GM21825 (cell line): ENCODE measurements at regions not wholly inside any gene's neighbourhood (a gene's known extent, or its start where the extent isn't known, plus 50 kb on each side); places are given as distances from the start of the nearest gene placed in this dataset.

Source experiments
- ATAC-seq: cut with Tn5 transposase; IDR thresholded peaks from one replicate; pipeline ENCODE4 v1.9.1; 2021; ENCODE audit warnings: mild to moderate bottlenecking, moderate library complexity; ENCODE audit not compliant: unreplicated experiment

- ATAC-seq: no peak
These were observed 1537.2 kb downstream of the UQCRFS1 start for GRCh38 chr19:27675771-27676170.

DNA sequence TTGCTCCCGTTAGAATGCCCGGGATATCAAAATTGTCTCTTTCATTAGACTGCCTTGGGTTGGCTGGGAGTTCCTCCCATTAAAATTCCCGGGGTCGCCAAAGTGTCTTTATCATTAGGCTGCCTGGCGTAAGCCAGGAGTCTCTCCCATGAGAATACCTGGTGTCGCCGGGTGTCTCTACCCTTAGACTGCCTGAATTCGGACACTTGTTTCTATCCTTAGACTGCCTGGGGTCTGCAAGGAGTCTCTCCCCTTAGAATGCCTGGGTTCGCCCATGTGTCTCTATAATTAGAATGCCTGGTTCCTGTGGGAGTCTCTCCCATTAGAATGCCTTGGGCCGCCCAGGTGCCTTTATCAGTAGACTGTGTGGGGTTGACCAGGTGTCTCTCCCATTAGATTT, 1538.2 kb downstream of the UQCRFS1 start:
- ATAC-seq: no peak

DNA sequence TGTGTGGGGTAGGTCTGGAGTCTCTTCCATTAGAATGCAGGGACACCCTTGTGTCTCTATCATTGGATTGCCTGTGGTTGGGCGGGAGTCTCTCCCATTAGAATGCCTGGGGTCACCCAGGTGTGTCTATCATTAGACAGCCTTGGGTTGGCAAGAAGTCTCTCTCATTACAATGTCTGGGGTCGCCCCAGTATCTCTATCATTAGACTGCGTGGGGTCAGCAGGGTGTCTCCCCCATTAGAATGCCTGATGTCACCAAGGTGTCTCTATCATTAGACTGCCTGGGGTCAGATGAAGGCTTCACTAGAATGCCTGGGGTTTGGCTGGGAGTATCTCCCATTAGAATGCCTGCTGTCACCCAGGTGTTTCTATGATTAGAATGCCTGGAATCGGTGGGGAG, 1539.0 kb downstream of the UQCRFS1 start:
- ATAC-seq: no peak

DNA sequence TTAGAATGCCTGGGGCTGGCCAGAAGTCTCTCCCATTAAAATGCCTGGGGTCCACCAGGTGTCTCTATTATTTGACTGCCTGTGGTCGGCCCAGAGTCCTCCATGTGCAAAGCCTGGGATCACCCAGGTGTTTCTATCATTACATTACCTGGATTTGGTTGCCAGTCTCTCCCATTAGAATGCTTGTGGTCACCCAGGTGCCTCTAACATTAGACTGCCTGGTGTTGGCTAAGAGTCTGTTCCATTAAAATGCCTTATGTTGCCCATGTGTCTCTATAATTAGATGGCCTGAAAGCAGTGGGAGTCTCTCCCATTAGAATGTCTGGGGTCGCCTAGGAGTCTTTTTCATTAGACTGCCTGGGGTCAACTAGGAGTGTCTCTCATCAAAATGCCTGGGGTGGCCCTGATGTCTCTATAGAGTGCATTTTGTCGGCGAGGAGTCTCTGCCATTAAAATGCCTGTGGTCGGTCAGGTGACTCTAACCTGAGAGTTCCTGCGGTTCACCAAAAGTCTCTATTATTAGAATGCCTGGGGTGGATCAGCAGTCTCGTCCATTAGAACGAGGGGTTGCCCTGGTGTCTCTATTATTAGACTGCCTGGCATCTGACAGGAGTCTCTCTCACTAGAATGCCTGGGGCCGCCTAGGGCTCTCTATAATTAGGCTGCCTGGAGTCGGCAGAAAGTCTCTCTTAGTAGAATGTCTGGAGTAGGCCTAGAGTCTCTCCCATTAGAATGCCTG, 1540.5 kb downstream of the UQCRFS1 start:
- ATAC-seq: no peak

DNA sequence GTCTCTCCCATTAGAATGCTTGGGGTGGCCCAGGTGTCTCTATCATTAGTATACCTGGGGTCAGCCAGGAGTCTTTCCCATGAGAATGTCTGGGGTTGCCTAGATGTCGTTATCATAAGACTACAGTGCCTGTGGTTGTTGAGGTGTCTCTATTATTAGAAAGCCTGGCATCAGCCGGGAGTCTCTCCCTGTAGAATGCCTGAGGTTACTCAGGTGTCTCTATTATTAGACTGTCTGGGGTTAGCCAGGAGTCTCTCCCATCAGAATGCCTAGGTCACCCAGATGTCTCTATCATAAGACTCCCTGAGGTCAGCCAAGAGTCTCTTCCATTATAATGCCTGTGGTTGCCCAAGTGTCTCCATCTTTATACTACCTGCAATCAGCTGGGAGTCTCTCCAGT, 1541.1 kb downstream of the UQCRFS1 start:
- no peak for ATAC-seq

GRCh38 chr19:27660428-27660827, 1552.5 kb downstream of the UQCRFS1 start:
- ATAC-seq: no peak

- no peak for ATAC-seq
These were observed 1555.5 kb downstream of the UQCRFS1 start for GRCh38 chr19:27657271-27658051.

GRCh38 chr19:27654266-27654990, 1558.5 kb downstream of the UQCRFS1 start:
- ATAC-seq: no peak

DNA sequence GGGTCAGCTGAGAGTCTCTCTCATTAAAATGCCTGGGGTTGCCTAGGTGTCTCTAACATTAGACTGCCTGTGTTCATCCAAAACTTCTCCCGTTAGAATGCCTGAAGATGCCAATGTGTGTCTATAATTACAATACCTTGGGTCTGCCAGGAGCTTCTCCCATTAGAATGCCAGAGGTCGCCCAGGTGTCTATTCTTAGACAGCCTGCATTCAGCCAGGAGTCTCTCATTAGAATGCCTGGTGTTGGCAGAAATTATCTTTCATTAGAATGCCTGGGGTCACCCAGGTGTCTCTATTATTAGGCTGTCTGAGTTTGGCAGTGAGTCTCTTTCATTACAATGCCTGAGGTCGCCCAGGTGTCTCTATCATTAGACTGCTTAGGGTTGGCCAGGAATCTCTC, 1560.2 kb downstream of the UQCRFS1 start:
- no peak for ATAC-seq

DNA sequence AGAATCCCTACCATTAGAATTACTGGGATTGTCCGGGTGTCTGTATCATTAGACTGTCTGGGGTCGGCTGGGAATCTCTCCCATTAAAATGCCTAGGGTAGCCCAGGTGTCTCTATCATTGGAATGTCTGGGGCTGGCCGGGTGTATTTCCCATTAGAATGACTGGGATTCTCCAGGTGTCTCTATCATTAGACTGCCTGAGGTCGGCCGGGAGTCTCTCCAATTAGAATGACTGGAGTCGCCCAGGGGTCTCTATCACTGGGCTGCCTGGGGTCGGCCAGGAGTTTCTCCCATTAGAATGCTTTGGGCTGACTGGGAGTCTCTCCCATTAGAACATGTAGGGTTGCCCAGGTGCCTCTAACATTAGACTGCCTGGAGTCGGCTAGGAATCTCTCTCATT, 1560.7 kb downstream of the UQCRFS1 start:
- no peak for ATAC-seq

DNA sequence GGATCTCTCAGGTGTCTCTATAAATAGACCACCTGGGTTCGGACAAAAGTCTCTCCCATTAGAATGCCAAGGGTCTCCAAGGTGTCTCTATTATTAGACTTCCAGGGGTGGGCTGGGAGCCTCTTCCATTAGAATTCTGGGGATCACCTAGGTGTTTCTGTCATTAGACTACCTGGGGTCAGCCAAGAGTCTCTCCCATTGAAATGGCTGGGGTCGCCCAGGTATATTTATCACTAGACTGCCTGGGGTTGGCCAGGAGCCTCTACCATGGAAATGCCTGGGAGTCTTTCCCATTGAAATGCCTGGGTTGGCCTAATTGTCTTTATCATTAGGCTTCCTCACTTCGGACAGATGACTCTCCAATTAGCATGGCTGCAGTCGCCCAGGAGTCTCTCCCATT, 1565.5 kb downstream of the UQCRFS1 start:
- no peak for ATAC-seq

- ATAC-seq: no peak
These were observed 1577.5 kb downstream of the UQCRFS1 start for GRCh38 chr19:27635401-27635800.

- ATAC-seq: no peak
These were observed 1594.9 kb downstream of the UQCRFS1 start for GRCh38 chr19:27618006-27618405.

DNA sequence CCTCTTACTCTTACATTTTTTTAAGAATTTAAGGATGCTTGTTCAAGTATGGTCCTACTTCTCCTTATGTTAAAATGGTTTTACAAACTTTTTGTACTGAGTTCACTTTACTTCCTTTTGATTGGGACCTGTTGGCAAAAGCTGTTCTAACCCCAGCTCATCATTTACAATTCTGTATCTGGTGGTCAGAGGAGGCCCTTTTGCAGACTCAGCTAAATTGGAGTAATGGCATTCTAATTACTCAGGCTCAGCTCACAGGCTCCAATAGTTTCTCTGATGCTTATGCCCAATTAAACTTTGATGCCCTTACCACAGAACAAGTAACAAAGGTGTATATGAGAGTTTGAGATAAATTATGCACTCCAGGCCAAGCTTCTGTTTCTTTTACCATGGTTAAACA, 1632.0 kb downstream of the UQCRFS1 start:
- no peak for ATAC-seq
